ENCODE measurements at regions not wholly inside any gene's neighbourhood (a gene's known extent, or its start where the extent isn't known, plus 50 kb on each side); places are given as distances from the start of the nearest gene placed in this dataset.
"Not testable (repeated sequence)": the region's sequence is repeated elsewhere in the genome, so short reads cannot be mapped to it uniquely, and the experiment has no call there.

DNA sequence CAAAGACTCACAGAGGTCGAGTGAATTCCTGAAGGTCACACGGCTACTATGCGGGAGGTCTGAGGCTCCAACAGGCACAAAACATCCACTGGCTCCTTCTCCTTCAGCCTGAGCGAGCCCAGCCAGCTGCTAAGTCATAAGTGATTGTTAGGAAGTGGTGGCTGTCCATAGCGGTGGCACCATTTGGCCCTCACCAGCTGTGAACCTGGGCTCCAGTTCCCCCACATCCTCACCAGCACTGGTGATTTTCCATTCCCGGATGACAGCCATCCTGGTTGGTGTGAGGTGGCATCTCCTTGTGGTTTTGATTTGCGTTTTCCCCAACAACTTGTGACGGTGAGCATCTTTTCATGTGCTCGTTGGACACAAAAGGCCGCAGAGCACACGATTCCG lies 302.8 kb downstream of the FOXL1 start:
- Histone ChIP-seq H3K4me1 (ENCODE audit: insufficient read depth, low read length) (peaks cover 4% of the 10 kb centered on the region; the same call in 1 of the 2 replicates), H3K9me3 (ENCODE audit: insufficient read depth, low read depth, low read length) (no peaks in the 10 kb centered on the region), H3K4me3 (ENCODE audit: low read length) (no peak overlapping the region), H3K36me3 (ENCODE audit: insufficient read depth, low read depth, low read length) (no peaks in the 10 kb centered on the region), H3K9ac (ENCODE audit: low read depth, low read length) (no peak overlapping the region), H3K27me3 (ENCODE audit: insufficient read depth, low read length) (no peaks in the 10 kb centered on the region), H3K27ac (ENCODE audit: low read length) (no peak overlapping the region)

DNA sequence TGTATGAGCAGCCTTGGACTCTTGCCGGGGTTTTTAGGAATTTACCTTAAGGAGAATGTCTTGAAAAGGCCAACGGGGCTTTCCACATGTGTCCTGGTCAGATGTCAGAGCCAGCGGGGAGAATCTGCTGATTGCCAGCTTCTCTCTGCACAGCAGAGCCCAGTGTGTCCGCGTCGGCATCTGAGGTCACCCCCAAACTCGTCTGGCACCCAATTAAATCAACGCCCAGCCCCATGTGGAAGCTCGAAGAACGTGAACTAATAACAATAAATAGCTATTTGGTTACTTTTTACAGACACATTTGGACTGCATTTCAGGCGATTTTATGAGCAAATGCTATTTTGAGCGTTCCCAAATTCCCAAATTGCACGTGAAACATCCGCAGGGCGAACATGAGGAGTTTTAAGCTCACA lies 303.5 kb downstream of the FOXL1 start:
- Histone ChIP-seq H3K4me3 (ENCODE audit: low read length) (no peak overlapping the region), H3K27me3 (ENCODE audit: insufficient read depth, low read length) (no peaks in the 10 kb centered on the region), H3K9ac (ENCODE audit: low read depth, low read length) (no peak overlapping the region), H3K4me1 (ENCODE audit: insufficient read depth, low read length) (peaks cover 4% of the 10 kb centered on the region; the same call in 1 of the 2 replicates), H3K9me3 (ENCODE audit: insufficient read depth, low read depth, low read length) (no peaks in the 10 kb centered on the region), H3K27ac (ENCODE audit: low read length) (no peak overlapping the region), H3K36me3 (ENCODE audit: insufficient read depth, low read depth, low read length) (no peaks in the 10 kb centered on the region)

- no peaks in the 10 kb centered on the region for H3K27me3 ChIP-seq (ENCODE audit: insufficient read depth, low read length)
- H3K9ac ChIP-seq (ENCODE audit: low read depth, low read length) = no peak overlapping the region
- no peaks in the 10 kb centered on the region for H3K9me3 ChIP-seq (ENCODE audit: insufficient read depth, low read depth, low read length)
- H3K27ac ChIP-seq (ENCODE audit: low read length) = no peak overlapping the region
- no peaks in the 10 kb centered on the region for H3K36me3 ChIP-seq (ENCODE audit: insufficient read depth, low read depth, low read length)
- H3K4me1 ChIP-seq (ENCODE audit: insufficient read depth, low read length) = peaks cover 4% of the 10 kb centered on the region; the same call in 1 of the 2 replicates
- no peak overlapping the region for H3K4me3 ChIP-seq (ENCODE audit: low read length)
These were observed 304.4 kb downstream of the FOXL1 start for GRCh38 chr16:86882586-86883280.

DNA sequence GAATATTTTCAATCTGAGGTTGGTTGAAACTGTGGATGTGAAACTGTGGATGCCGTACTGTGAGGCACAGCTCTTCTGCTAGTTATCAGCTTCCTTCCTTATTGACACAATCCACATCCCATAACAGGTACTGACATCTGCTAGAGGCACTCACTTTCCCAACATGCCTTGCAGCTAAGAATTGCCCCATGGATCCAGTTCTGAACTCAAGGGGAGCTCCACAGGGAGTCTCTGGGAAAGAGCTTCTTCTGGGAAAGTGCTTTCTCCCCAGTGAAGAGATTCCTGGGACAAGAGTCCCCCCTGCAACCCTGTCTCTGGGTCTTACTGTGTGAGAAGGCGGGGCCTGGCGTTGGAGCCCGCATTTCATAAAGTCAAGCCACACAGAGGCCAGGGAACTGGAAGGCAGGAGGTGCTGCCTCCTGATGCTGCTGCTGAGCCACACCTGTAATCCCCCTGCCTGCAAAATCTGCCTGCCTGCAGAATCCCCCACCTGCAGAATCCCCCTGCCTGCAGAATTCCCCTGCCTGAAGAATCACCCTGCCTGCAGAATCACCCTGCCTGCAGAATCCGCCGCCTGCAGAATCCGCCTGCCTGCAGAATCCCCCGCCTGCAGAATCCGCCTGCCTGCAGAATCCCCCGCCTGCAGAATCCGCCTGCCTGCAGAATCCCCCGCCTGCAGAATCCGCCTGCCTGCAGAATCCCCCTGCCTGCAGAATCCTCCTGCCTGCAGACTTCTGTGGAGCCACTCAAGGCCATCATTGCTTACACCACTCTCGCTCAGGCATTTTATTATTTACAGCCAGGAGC lies 305.4 kb downstream of the FOXL1 start:
- H3K4me1 ChIP-seq (ENCODE audit: insufficient read depth, low read length) = peaks cover 4% of the 10 kb centered on the region; the same call in 1 of the 2 replicates
- no peak overlapping the region for H3K27ac ChIP-seq (ENCODE audit: low read length)
- no peaks in the 10 kb centered on the region for H3K36me3 ChIP-seq (ENCODE audit: insufficient read depth, low read depth, low read length)
- no peak overlapping the region for H3K9ac ChIP-seq (ENCODE audit: low read depth, low read length)
- H3K4me3 ChIP-seq (ENCODE audit: low read length) = no peak overlapping the region
- no peaks in the 10 kb centered on the region for H3K9me3 ChIP-seq (ENCODE audit: insufficient read depth, low read depth, low read length)
- no peaks in the 10 kb centered on the region for H3K27me3 ChIP-seq (ENCODE audit: insufficient read depth, low read length)

DNA sequence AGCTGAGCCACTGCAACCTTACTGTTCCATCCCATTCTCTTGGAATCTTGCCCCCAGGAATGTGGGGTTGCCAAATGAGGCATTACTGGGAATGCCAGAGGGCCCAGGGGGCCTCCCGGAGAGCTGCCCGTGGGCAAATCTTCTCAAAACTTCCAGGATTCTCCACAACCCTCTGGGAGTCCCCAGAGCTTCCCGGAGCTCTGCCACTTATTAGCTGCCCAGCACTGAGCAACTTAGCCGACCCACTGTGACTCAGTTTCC lies 306.0 kb downstream of the FOXL1 start:
- H3K4me3 ChIP-seq (ENCODE audit: low read length) = no peak overlapping the region
- H3K4me1 ChIP-seq (ENCODE audit: insufficient read depth, low read length) = peaks cover 4% of the 10 kb centered on the region; the same call in 1 of the 2 replicates
- no peaks in the 10 kb centered on the region for H3K27me3 ChIP-seq (ENCODE audit: insufficient read depth, low read length)
- H3K9me3 ChIP-seq (ENCODE audit: insufficient read depth, low read depth, low read length) = no peaks in the 10 kb centered on the region
- H3K36me3 ChIP-seq (ENCODE audit: insufficient read depth, low read depth, low read length) = no peaks in the 10 kb centered on the region
- no peak overlapping the region for H3K9ac ChIP-seq (ENCODE audit: low read depth, low read length)
- H3K27ac ChIP-seq (ENCODE audit: low read length) = no peak overlapping the region

GRCh38 chr16:86885139-86885538 lies 306.8 kb downstream of the FOXL1 start:
- Histone ChIP-seq H3K9ac (ENCODE audit: low read depth, low read length) (no peak overlapping the region), H3K27me3 (ENCODE audit: insufficient read depth, low read length) (no peaks in the 10 kb centered on the region), H3K4me3 (ENCODE audit: low read length) (no peak overlapping the region), H3K36me3 (ENCODE audit: insufficient read depth, low read depth, low read length) (no peaks in the 10 kb centered on the region), H3K27ac (ENCODE audit: low read length) (no peak overlapping the region), H3K9me3 (ENCODE audit: insufficient read depth, low read depth, low read length) (no peaks in the 10 kb centered on the region), H3K4me1 (ENCODE audit: insufficient read depth, low read length) (peaks cover 4% of the 10 kb centered on the region; the same call in 1 of the 2 replicates)

DNA sequence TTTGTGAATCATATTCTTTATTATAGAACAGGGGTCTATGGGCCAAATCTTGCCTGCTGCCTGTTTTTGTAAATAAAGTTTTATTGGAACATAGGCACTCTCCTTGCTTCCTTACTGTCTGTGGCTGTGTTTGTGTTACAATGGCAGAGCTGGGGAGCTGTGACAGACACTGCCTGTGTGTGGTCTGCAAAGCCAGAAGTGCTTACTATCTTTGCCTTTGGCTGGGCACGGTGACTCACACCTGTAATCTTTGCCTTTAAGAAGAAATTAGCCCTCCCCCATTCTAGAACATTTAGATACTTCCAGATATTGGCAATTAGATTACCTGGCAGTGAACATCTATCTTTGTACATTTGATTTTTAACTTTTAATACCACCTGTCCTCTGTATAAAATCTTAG lies 308.3 kb downstream of the FOXL1 start:
- Histone ChIP-seq H3K9me3 (ENCODE audit: insufficient read depth, low read depth, low read length) (no peaks in the 10 kb centered on the region), H3K9ac (ENCODE audit: low read depth, low read length) (no peak overlapping the region), H3K36me3 (ENCODE audit: insufficient read depth, low read depth, low read length) (no peaks in the 10 kb centered on the region), H3K27ac (ENCODE audit: low read length) (no peak overlapping the region), H3K27me3 (ENCODE audit: insufficient read depth, low read length) (no peaks in the 10 kb centered on the region), H3K4me1 (ENCODE audit: insufficient read depth, low read length) (peaks cover 4% of the 10 kb centered on the region; the same call in 1 of the 2 replicates), H3K4me3 (ENCODE audit: low read length) (no peak overlapping the region)

- no peak overlapping the region for H3K4me3 ChIP-seq (ENCODE audit: low read length)
- H3K36me3 ChIP-seq (ENCODE audit: insufficient read depth, low read depth, low read length) = no peaks in the 10 kb centered on the region
- no peaks in the 10 kb centered on the region for H3K27me3 ChIP-seq (ENCODE audit: insufficient read depth, low read length)
- no peaks in the 10 kb centered on the region for H3K9me3 ChIP-seq (ENCODE audit: insufficient read depth, low read depth, low read length)
- H3K4me1 ChIP-seq (ENCODE audit: insufficient read depth, low read length) = peaks cover 4% of the 10 kb centered on the region; the same call in 1 of the 2 replicates
- no peak overlapping the region for H3K9ac ChIP-seq (ENCODE audit: low read depth, low read length)
- no peak overlapping the region for H3K27ac ChIP-seq (ENCODE audit: low read length)
These were observed 309.1 kb downstream of the FOXL1 start for GRCh38 chr16:86887416-86887815.

DNA sequence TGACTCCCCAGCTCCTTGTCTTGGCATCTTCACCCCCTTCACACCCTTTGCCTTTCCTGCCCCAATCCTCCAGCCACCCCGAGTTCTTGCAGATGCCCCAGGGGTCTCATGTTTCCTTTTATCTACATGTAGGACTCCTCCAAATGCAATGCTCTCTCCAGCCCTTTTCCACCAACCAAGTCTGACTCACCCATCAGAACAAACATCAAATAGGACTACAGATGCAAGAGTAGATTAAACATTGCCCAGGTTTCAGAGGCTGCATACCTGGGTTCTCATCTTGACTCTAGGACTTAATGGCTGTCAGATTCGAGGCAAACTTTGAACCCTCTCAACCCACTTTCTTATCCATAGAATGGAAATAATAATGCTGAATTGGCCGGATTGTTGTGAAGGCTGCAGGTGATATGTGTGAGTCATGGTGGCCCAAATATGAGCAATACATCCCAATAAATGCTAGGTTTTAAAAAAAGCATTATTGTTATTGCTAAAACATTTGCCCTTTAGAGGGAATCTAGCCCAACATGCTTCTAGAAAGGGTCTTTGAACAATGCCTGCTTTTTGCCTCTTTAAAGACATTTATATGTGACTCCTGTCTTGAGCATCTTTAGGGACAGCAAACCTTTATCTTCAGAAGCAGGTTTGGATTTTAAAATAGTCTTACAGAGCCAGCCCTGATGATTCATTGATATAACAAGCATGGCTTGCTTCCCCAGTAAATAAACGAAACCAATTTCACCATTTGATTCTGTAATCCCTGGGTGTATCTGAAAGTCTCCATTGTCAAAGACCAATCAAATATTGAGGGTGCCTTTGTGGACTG lies 310.1 kb downstream of the FOXL1 start:
- Histone ChIP-seq H3K27ac (ENCODE audit: low read length) (no peak overlapping the region), H3K36me3 (ENCODE audit: insufficient read depth, low read depth, low read length) (no peaks in the 10 kb centered on the region), H3K27me3 (ENCODE audit: insufficient read depth, low read length) (no peaks in the 10 kb centered on the region), H3K4me1 (ENCODE audit: insufficient read depth, low read length) (peaks cover 4% of the 10 kb centered on the region; the same call in 1 of the 2 replicates), H3K9me3 (ENCODE audit: insufficient read depth, low read depth, low read length) (no peaks in the 10 kb centered on the region), H3K9ac (ENCODE audit: low read depth, low read length) (no peak overlapping the region), H3K4me3 (ENCODE audit: low read length) (no peak overlapping the region)

- H3K9ac ChIP-seq (ENCODE audit: low read depth, low read length); H3K9me3 ChIP-seq (ENCODE audit: insufficient read depth, low read depth, low read length); H3K4me3 ChIP-seq (ENCODE audit: low read length); H3K4me1 ChIP-seq (ENCODE audit: insufficient read depth, low read length); H3K36me3 ChIP-seq (ENCODE audit: insufficient read depth, low read depth, low read length); H3K27ac ChIP-seq (ENCODE audit: low read length); H3K27me3 ChIP-seq (ENCODE audit: insufficient read depth, low read length): not testable (repeated sequence)
These were observed 310.7 kb downstream of the FOXL1 start for GRCh38 chr16:86889054-86889366.

DNA sequence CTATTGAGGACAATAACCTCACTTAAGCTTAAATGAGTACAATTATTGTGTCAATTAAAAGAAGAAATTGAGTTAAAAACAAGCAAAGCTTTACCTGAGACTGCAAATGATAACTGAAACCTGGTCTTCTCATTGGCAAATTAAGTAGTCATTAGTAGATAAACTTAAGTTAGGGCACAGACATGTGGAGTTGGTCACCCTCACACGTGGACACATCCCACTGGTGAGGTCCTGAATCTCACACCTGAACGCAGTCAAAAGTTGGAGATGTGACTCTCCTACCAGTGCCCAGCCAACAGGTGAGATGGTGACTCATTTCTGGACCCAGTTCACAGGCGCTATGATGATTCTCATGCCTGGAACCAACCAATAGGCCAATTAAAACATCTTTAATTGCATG lies 311.6 kb downstream of the FOXL1 start:
- Histone ChIP-seq H3K27me3 (ENCODE audit: insufficient read depth, low read length) (no peaks in the 10 kb centered on the region), H3K9me3 (ENCODE audit: insufficient read depth, low read depth, low read length) (no peaks in the 10 kb centered on the region), H3K9ac (ENCODE audit: low read depth, low read length) (no peak overlapping the region), H3K36me3 (ENCODE audit: insufficient read depth, low read depth, low read length) (no peaks in the 10 kb centered on the region), H3K27ac (ENCODE audit: low read length) (no peak overlapping the region), H3K4me1 (ENCODE audit: insufficient read depth, low read length) (no peaks in the 10 kb centered on the region), H3K4me3 (ENCODE audit: low read length) (no peak overlapping the region)
